Fibroblast of peridontal ligament (primary cell): ENCODE measurements at regions not wholly inside any gene's neighbourhood (a gene's known extent, or its start where the extent isn't known, plus 50 kb on each side); places are given as distances from the start of the nearest gene placed in this dataset.
"Not testable (repeated sequence)": the region's sequence is repeated elsewhere in the genome, so short reads cannot be mapped to it uniquely, and the experiment has no call there.

ENCODE experiments used
- DNase-seq: peaks from one replicate; pipeline ENCODE4 v3.0.0-alpha.2; 2010; ENCODE audit errors: extremely low read depth

- no peak for DNase-seq
Observed at GRCh38 chr7:152541892-152542291, 106.1 kb upstream of the KMT2C start.

GRCh38 chr7:152539190-152539495 is 103.3 kb upstream of the KMT2C start:
- not testable (repeated sequence) for DNase-seq

GRCh38 chr7:152538346-152539189 is 102.8 kb upstream of the KMT2C start:
- DNase-seq: not testable (repeated sequence)

- DNase-seq: no peak
Observed at GRCh38 chr7:152537639-152538038, 101.8 kb upstream of the KMT2C start.

- DNase-seq: no peak
Observed at GRCh38 chr7:152528612-152529011, 92.8 kb upstream of the KMT2C start.

GRCh38 chr7:152527610-152528032 is 91.8 kb upstream of the KMT2C start:
- no peak for DNase-seq

- no peak for DNase-seq
Observed at GRCh38 chr7:152523916-152524315, 88.1 kb upstream of the KMT2C start.

GRCh38 chr7:152522571-152523067 is 86.8 kb upstream of the KMT2C start:
- no peak for DNase-seq

- DNase-seq: no peak
Observed at GRCh38 chr7:152521420-152522337, 85.9 kb upstream of the KMT2C start.

GRCh38 chr7:152520861-152521302 is 85.1 kb upstream of the KMT2C start:
- DNase-seq: no peak

- no peak for DNase-seq
Observed at GRCh38 chr7:152519290-152519689, 83.5 kb upstream of the KMT2C start.

- DNase-seq: no peak
Observed at GRCh38 chr7:152516216-152516615, 80.4 kb upstream of the KMT2C start.

GRCh38 chr7:152515266-152515950 is 79.6 kb upstream of the KMT2C start:
- not testable (repeated sequence) for DNase-seq

GRCh38 chr7:152514771-152515105 is 78.9 kb upstream of the KMT2C start:
- no peak for DNase-seq

GRCh38 chr7:152513861-152514770 is 78.3 kb upstream of the KMT2C start:
- no peak for DNase-seq

GRCh38 chr7:152512706-152513105 is 76.9 kb upstream of the KMT2C start:
- no peak for DNase-seq

GRCh38 chr7:152511736-152512135 is 75.9 kb upstream of the KMT2C start:
- no peak for DNase-seq

GRCh38 chr7:152508701-152509100 is 72.9 kb upstream of the KMT2C start:
- no peak for DNase-seq

- no peak for DNase-seq
Observed at GRCh38 chr7:152505606-152506005, 69.8 kb upstream of the KMT2C start.

GRCh38 chr7:152504816-152505215 is 69.0 kb upstream of the KMT2C start:
- no peak for DNase-seq

GRCh38 chr7:152504367-152504766 is 68.6 kb upstream of the KMT2C start:
- DNase-seq: no peak
